Vagina (tissue), 2 donors: ENCODE measurements at regions not wholly inside any gene's neighbourhood (a gene's known extent, or its start where the extent isn't known, plus 50 kb on each side); places are given as distances from the start of the nearest gene placed in this dataset.

Experiments used
- DNase-seq, 2 donors: peaks; one replicate each; pipeline ENCODE4 v3.0.0-alpha.2; 2017; ENCODE audit errors: extremely low spot score in 2 of 2
- H3K27ac ChIP-seq: fragments of 200-600 bp; sonication (generic); one replicate; pipeline ENCODE4 v1.5.1; 2019
- H3K27me3 ChIP-seq: fragments of 200-600 bp; sonication (generic); one replicate; pipeline ENCODE4 v1.5.1; 2019
- H3K36me3 ChIP-seq, 2 donors: fragments of 200-600 bp; sonication (generic); one replicate each; pipeline ENCODE4 v1.5.1; 2017 to 2019
- H3K4me1 ChIP-seq: fragments of 200-600 bp; sonication (generic); one replicate; pipeline ENCODE4 v1.5.1; 2019
- H3K4me3 ChIP-seq, 2 donors: fragments of 200-600 bp; sonication (generic); 1 replicate in 1 of 2; 2 replicates in 1 of 2; pipeline ENCODE4 v1.5.1; 2016 to 2019
- H3K9me3 ChIP-seq: fragments of 200-600 bp; sonication (generic); one replicate; pipeline ENCODE4 v1.5.1; 2019
- CTCF ChIP-seq, 3 experiments: fragments of 450-650 bp in 2 of 3; fragments of 200-600 bp in 1 of 3; sonication (generic) in 1 of 3; IDR thresholded peaks; one replicate each; pipeline ENCODE4 v1.5.1; 2017 to 2019; ENCODE audit warnings: antibody characterized with exemption in 3 of 3, mild to moderate bottlenecking in 2 of 3, moderate library complexity in 2 of 3
- POLR2A ChIP-seq, 2 donors: fragments of 450-650 bp; IDR thresholded peaks; one replicate each; pipeline ENCODE4 v1.6.1; 2017; ENCODE audit warnings: antibody characterized with exemption in 2 of 2, mild to moderate bottlenecking in 2 of 2, moderate library complexity in 2 of 2
- POLR2AphosphoS5 ChIP-seq, 2 donors: sonication (generic); formaldehyde crosslinking; IDR thresholded peaks; one replicate each; pipeline ENCODE4 v1.9.0; 2017; ENCODE audit warnings: antibody characterized with exemption in 2 of 2, mild to moderate bottlenecking in 2 of 2, low read depth in 1 of 2; ENCODE audit not compliant: insufficient read depth in 1 of 2
- intact Hi-C: fragments of 100-400 bp; cut with DNase I; formaldehyde crosslinking; loops from one replicate; pipeline ENCODE4 v1.15.1; 2023

- TF ChIP-seq POLR2AphosphoS5 (IDR thresholded peaks at IDR 0.05; ENCODE audit: insufficient read depth in 1 of 2, low read depth in 1 of 2) (no peak), CTCF (IDR thresholded peaks at IDR 0.05) (no peak), POLR2A (IDR thresholded peaks at IDR 0.05) (no peak)
- no peaks in the 10 kb centered on the region for H3K36me3 ChIP-seq
- no peak overlapping the region for H3K4me3 ChIP-seq
- no peak for DNase-seq
- intact Hi-C loops, result no loop called here
- H3K27me3 ChIP-seq, result no peaks in the 10 kb centered on the region
- H3K4me1 ChIP-seq, result no peaks in the 10 kb centered on the region
- no peaks in the 10 kb centered on the region for H3K9me3 ChIP-seq
- no peak overlapping the region for H3K27ac ChIP-seq
These were observed 1162.0 kb upstream of the SLC39A10 start for GRCh38 chr2:194495046-194495445.

GRCh38 chr2:194494401-194494800 is 1162.6 kb upstream of the SLC39A10 start:
- intact Hi-C loops, result no loop called here

GRCh38 chr2:194491409-194492115 is 1165.5 kb upstream of the SLC39A10 start:
- no peaks in the 10 kb centered on the region for H3K4me1 ChIP-seq
- H3K36me3 ChIP-seq, result no peaks in the 10 kb centered on the region
- no peak overlapping the region for H3K27ac ChIP-seq
- no peak for DNase-seq
- no peak overlapping the region for H3K4me3 ChIP-seq
- intact Hi-C loops, result no loop called here
- H3K9me3 ChIP-seq, result no peaks in the 10 kb centered on the region
- no peak for TF ChIP-seq CTCF (IDR thresholded peaks at IDR 0.05)
- TF ChIP-seq POLR2A (IDR thresholded peaks at IDR 0.05), result no peak
- TF ChIP-seq POLR2AphosphoS5 (IDR thresholded peaks at IDR 0.05; ENCODE audit: insufficient read depth in 1 of 2, low read depth in 1 of 2), result no peak
- no peaks in the 10 kb centered on the region for H3K27me3 ChIP-seq

More at GRCh38 chr2:194494401-194494800, 1162.6 kb upstream of the SLC39A10 start:
- DNase-seq, result no peak
- no peak for TF ChIP-seq CTCF (IDR thresholded peaks at IDR 0.05)
- no peak for TF ChIP-seq POLR2A (IDR thresholded peaks at IDR 0.05)
- no peak for TF ChIP-seq POLR2AphosphoS5 (IDR thresholded peaks at IDR 0.05; ENCODE audit: insufficient read depth in 1 of 2, low read depth in 1 of 2)
- no peaks in the 10 kb centered on the region for H3K36me3 ChIP-seq
- no peaks in the 10 kb centered on the region for H3K4me1 ChIP-seq
- no peaks in the 10 kb centered on the region for H3K9me3 ChIP-seq
- no peak overlapping the region for H3K4me3 ChIP-seq
- H3K27me3 ChIP-seq, result no peaks in the 10 kb centered on the region
- H3K27ac ChIP-seq, result no peak overlapping the region

- DNase-seq, result no peak
- Histone ChIP-seq H3K27me3 (no peaks in the 10 kb centered on the region), H3K36me3 (no peaks in the 10 kb centered on the region), H3K9me3 (no peaks in the 10 kb centered on the region), H3K27ac (no peak overlapping the region), H3K4me1 (no peaks in the 10 kb centered on the region), H3K4me3 (no peak overlapping the region)
- intact Hi-C loops, result no loop called here
- TF ChIP-seq POLR2AphosphoS5 (IDR thresholded peaks at IDR 0.05; ENCODE audit: insufficient read depth in 1 of 2, low read depth in 1 of 2) (no peak), POLR2A (IDR thresholded peaks at IDR 0.05) (no peak), CTCF (IDR thresholded peaks at IDR 0.05) (no peak)
These were observed 1170.7 kb upstream of the SLC39A10 start for GRCh38 chr2:194486326-194486725.

- Histone ChIP-seq H3K36me3 (no peaks in the 10 kb centered on the region), H3K4me1 (no peaks in the 10 kb centered on the region), H3K4me3 (no peak overlapping the region), H3K27me3 (no peaks in the 10 kb centered on the region), H3K27ac (no peak overlapping the region), H3K9me3 (no peaks in the 10 kb centered on the region)
- DNase-seq, result no peak
- TF ChIP-seq CTCF (IDR thresholded peaks at IDR 0.05) (no peak), POLR2AphosphoS5 (IDR thresholded peaks at IDR 0.05; ENCODE audit: insufficient read depth in 1 of 2, low read depth in 1 of 2) (no peak), POLR2A (IDR thresholded peaks at IDR 0.05) (no peak)
- intact Hi-C loops, result no loop called here
These were observed 1174.0 kb upstream of the SLC39A10 start for GRCh38 chr2:194483041-194483440.
